ENCODE measurements at regions not wholly inside any gene's neighbourhood (a gene's known extent, or its start where the extent isn't known, plus 50 kb on each side); places are given as distances from the start of the nearest gene placed in this dataset.
A peak's percentile ranks its signal among the peaks of the same experiment; 100 is the strongest.

- Mint-ChIP-seq H3K27me3 (peaks cover 37% of the 10 kb centered on the region), H3K4me1 (ENCODE audit: low read depth) (peaks cover 13% of the 10 kb centered on the region), H3K4me3 (ENCODE audit: low read depth) (no peak overlapping the region), H3K27ac (no peak overlapping the region), H3K36me3 (ENCODE audit: insufficient read depth) (no peaks in the 10 kb centered on the region), H3K9me3 (ENCODE audit: low read depth) (peaks cover 4% of the 10 kb centered on the region)
- TF ChIP-seq, protein P1, sequence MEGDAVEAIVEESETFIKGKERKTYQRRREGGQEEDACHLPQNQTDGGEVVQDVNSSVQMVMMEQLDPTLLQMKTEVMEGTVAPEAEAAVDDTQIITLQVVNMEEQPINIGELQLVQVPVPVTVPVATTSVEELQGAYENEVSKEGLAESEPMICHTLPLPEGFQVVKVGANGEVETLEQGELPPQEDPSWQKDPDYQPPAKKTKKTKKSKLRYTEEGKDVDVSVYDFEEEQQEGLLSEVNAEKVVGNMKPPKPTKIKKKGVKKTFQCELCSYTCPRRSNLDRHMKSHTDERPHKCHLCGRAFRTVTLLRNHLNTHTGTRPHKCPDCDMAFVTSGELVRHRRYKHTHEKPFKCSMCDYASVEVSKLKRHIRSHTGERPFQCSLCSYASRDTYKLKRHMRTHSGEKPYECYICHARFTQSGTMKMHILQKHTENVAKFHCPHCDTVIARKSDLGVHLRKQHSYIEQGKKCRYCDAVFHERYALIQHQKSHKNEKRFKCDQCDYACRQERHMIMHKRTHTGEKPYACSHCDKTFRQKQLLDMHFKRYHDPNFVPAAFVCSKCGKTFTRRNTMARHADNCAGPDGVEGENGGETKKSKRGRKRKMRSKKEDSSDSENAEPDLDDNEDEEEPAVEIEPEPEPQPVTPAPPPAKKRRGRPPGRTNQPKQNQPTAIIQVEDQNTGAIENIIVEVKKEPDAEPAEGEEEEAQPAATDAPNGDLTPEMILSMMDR (IDR thresholded peaks at IDR 0.05; ENCODE audit: unreplicated experiment): no peak
- no peak for DNase-seq (ENCODE audit: low spot score, unreplicated experiment)
Measured at GRCh38 chr10:113453351-113453750, 99.5 kb upstream of the HABP2 start.

GRCh38 chr10:113454341-113455061 lies 98.4 kb upstream of the HABP2 start:
- Mint-ChIP-seq H3K4me1 (ENCODE audit: low read depth) (peaks cover 13% of the 10 kb centered on the region), H3K27me3 (peaks cover 36% of the 10 kb centered on the region), H3K4me3 (ENCODE audit: low read depth) (no peak overlapping the region), H3K9me3 (ENCODE audit: low read depth) (peaks cover 4% of the 10 kb centered on the region), H3K36me3 (ENCODE audit: insufficient read depth) (no peaks in the 10 kb centered on the region), H3K27ac (peak overlapping the region; percentile 52)
- peak; percentile 31 for DNase-seq (ENCODE audit: low spot score, unreplicated experiment)
- TF ChIP-seq, protein P1 (IDR thresholded peaks at IDR 0.05; ENCODE audit: unreplicated experiment): peak; percentile 82

DNA sequence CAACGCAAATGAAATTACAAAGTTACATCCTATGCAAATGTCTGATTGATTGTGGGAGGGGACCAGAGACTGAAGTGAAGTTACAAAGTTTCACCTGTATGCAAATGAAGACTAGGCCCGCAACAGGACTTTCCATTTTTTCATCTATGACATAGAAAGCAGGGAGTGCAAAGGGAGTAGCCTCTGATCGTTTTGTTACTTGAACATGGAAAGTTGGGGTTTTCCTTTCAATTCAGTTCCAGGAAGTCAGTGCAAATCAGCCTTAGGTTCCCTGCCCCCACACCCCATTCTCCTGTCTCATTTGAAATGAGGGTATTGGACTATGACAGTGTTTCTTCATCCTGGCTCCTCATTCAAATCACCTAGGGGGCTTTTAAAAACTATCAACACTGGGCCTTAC lies 96.9 kb upstream of the HABP2 start:
- Mint-ChIP-seq H3K4me1 (ENCODE audit: low read depth) (peaks cover 7% of the 10 kb centered on the region), H3K27ac (no peak overlapping the region), H3K9me3 (ENCODE audit: low read depth) (peaks cover 4% of the 10 kb centered on the region), H3K36me3 (ENCODE audit: insufficient read depth) (no peaks in the 10 kb centered on the region), H3K4me3 (ENCODE audit: low read depth) (no peak overlapping the region), H3K27me3 (peaks cover 31% of the 10 kb centered on the region)
- no peak for DNase-seq (ENCODE audit: low spot score, unreplicated experiment)
- TF ChIP-seq, protein P1 (IDR thresholded peaks at IDR 0.05; ENCODE audit: unreplicated experiment): no peak

- Mint-ChIP-seq H3K4me1 (ENCODE audit: low read depth) (peaks cover 7% of the 10 kb centered on the region), H3K4me3 (ENCODE audit: low read depth) (no peak overlapping the region), H3K27ac (peak overlapping the region; percentile 37), H3K36me3 (ENCODE audit: insufficient read depth) (no peaks in the 10 kb centered on the region), H3K27me3 (peaks cover 30% of the 10 kb centered on the region), H3K9me3 (ENCODE audit: low read depth) (peaks cover 4% of the 10 kb centered on the region)
- no peak for DNase-seq (ENCODE audit: low spot score, unreplicated experiment)
- TF ChIP-seq, protein P1 (IDR thresholded peaks at IDR 0.05; ENCODE audit: unreplicated experiment): no peak
Measured at GRCh38 chr10:113456741-113457140, 96.1 kb upstream of the HABP2 start.

DNA sequence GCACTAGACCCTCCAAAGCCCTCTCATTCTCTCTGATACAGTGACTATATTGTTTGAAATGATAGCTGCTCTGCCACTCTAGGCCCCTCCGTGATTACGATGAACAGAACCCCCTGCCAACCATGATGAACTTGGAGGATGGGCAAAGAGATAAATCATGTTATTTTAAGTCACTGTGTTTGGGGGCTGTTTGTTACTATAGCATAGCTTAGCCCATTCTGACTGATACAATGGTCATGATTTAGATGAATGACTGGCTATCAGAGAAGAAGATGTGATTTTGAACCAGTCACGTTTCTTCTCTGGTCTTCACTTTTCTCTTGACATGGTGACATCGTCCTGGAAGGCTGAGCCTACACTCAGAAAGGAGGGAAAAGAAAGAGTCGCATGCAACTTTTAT lies 95.4 kb upstream of the HABP2 start:
- Mint-ChIP-seq H3K36me3 (ENCODE audit: insufficient read depth) (no peaks in the 10 kb centered on the region), H3K9me3 (ENCODE audit: low read depth) (peaks cover 4% of the 10 kb centered on the region), H3K27ac (no peak overlapping the region), H3K4me3 (ENCODE audit: low read depth) (no peak overlapping the region), H3K4me1 (ENCODE audit: low read depth) (peaks cover 7% of the 10 kb centered on the region), H3K27me3 (peaks cover 27% of the 10 kb centered on the region)
- TF ChIP-seq, protein P1 (IDR thresholded peaks at IDR 0.05; ENCODE audit: unreplicated experiment): no peak
- no peak for DNase-seq (ENCODE audit: low spot score, unreplicated experiment)
